Right lobe of liver (tissue), 4 donors: ENCODE measurements at regions not wholly inside any gene's neighbourhood (a gene's known extent, or its start where the extent isn't known, plus 50 kb on each side); places are given as distances from the start of the nearest gene placed in this dataset.

Experiments used
- CTCF ChIP-seq, 4 donors: fragments of 200-600 bp in 3 of 4; fragments of 450-650 bp in 1 of 4; IDR thresholded peaks; one replicate each; pipeline versions ENCODE4 v1.5.1 to v1.8.0; 2016 to 2022; ENCODE audit warnings: antibody characterized with exemption in 4 of 4, mild to moderate bottlenecking in 2 of 4
- POLR2A ChIP-seq: fragments of 450-650 bp; IDR thresholded peaks from one replicate; pipeline ENCODE4 v1.6.1; 2017; ENCODE audit warnings: antibody characterized with exemption, mild to moderate bottlenecking
- donor health status: DM: no; HTN: no; CAD: no.
- donor health status: DM: no; HTN: no; CAD: no.
- donor health status: DM: no; HTN: yes; CAD: no.

DNA sequence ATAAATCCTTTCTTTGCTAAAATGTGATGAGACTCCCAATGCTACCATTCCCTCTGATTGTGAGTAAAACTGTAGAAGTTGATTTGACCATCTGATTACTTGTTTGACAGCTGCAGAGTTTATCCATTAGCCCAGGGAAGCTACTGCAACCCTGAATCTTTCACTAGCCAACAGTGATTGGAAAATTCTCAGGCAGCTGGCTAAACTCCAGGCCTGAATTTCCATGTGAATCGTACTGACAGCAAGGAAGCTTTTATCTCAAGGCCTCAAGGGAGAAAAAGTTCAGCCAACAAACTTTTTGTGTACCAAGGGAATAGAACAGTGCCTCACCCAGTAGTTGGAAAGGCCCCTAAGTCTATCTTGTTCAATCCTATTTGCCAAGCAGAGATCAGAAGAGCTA lies 246.7 kb upstream of the TRPM3 start:
- TF ChIP-seq CTCF (IDR thresholded peaks at IDR 0.05), result no peak
- TF ChIP-seq POLR2A, result no peak
